HepG2 (cell line): ENCODE measurements at regions not wholly inside any gene's neighbourhood (a gene's known extent, or its start where the extent isn't known, plus 50 kb on each side); places are given as distances from the start of the nearest gene placed in this dataset.

Source experiments
- ATAC-seq: fragments of 200-7000 bp; cut with Tn5 transposase; 3 replicates; pipeline ENCODE4 v1.9.1; 2020; ENCODE audit warnings: mild to moderate bottlenecking, moderate library complexity
- BruUV-seq: library from RNA; stranded (reverse); fragments of 400-500 nt; replicated peaks from 2 replicates; lab custom pipeline; 2021; lab: Mats Ljungman, UMichigan
- CTCF ChIA-PET: fragments of 300-600 bp; formaldehyde crosslinking; extraction: SDS; loops from one replicate; lab custom pipeline; 2021; ENCODE audit warnings: low total read pairs, inconsistent platforms, low intra/inter-chr PET ratio; lab: Yijun Ruan, JAX
- POLR2A ChIA-PET: fragments of 350-600 bp; sonication (Branson Sonifier 250); formaldehyde crosslinking; loops from one replicate; lab custom pipeline; 2020; ENCODE audit warnings: antibody characterized with exemption, inconsistent platforms; lab: Yijun Ruan, JAX
- DNase-seq: peaks from one replicate; pipeline ENCODE4 v3.0.0-alpha.2; 2015; ENCODE audit warnings: low spot score
- FAIRE-seq: peaks from 3 replicates; lab custom pipeline; 2011; peaks lifted over from hg19 to GRCh38; lab: Jason Lieb, UNC
- H2AFZ ChIP-seq: one replicate; pipeline ENCODE4 v1.6.1; 2011; ENCODE audit warnings: low read length, inconsistent platforms
- H3K27ac ChIP-seq: fragments of 300-600 bp; 3 replicates; pipeline ENCODE4 v1.8.0; 2011; ENCODE audit warnings: mixed run types, mild to moderate bottlenecking, mixed read lengths, low read length, inconsistent platforms; ENCODE audit not compliant: insufficient read depth; ENCODE audit errors: extremely low read length
- H3K27me3 ChIP-seq, 2 experiments: fragments of 200-600 bp in 1 of 2; 2 replicates in 1 of 2; 3 replicates in 1 of 2; pipeline versions ENCODE4 v1.6.0 to v1.8.0; 2011; ENCODE audit warnings: low read length in 2 of 2, mild to moderate bottlenecking in 2 of 2, moderate library complexity in 2 of 2, inconsistent platforms in 1 of 2; ENCODE audit not compliant: insufficient read depth in 2 of 2, control insufficient read depth in 1 of 2
- H3K36me3 ChIP-seq, 2 experiments: fragments of 200-600 bp in 1 of 2; replicated peaks in 1 of 2; 2 replicates in 1 of 2; 3 replicates in 1 of 2; pipeline versions ENCODE4 v1.5.1 to v1.8.0; 2011; ENCODE audit warnings: low read length in 2 of 2, inconsistent platforms in 1 of 2; ENCODE audit not compliant: insufficient read depth in 2 of 2, control insufficient read depth in 1 of 2
- H3K4me1 ChIP-seq: 2 replicates; pipeline ENCODE4 v1.5.1; 2012; ENCODE audit warnings: low read length, inconsistent platforms; ENCODE audit not compliant: insufficient read depth
- H3K4me2 ChIP-seq: 2 replicates; pipeline ENCODE4 v1.6.0; 2011; ENCODE audit warnings: low read depth, low read length, inconsistent platforms
- H3K4me3 ChIP-seq, 3 experiments: fragments of 200-600 bp in 1 of 3; sonication (generic), shearing (Covaris generic) in 1 of 3; replicated peaks in 1 of 3; 2 replicates each; pipeline ENCODE4 v1.5.1; 2011 to 2016; ENCODE audit warnings: low read length in 3 of 3, inconsistent platforms in 2 of 3, low read depth in 2 of 3, mild to moderate bottlenecking in 2 of 3, control low read depth in 1 of 3, mixed read lengths in 1 of 3; ENCODE audit not compliant: insufficient read depth in 1 of 3
- H3K79me2 ChIP-seq: one replicate; pipeline ENCODE4 v1.6.1; 2011; ENCODE audit warnings: low read length, inconsistent platforms; ENCODE audit not compliant: insufficient read depth
- H3K9ac ChIP-seq: 2 replicates; pipeline ENCODE4 v1.6.0; 2011; ENCODE audit warnings: mild to moderate bottlenecking, low read depth, low read length, inconsistent platforms; ENCODE audit not compliant: insufficient read depth
- H3K9me3 ChIP-seq: 2 replicates; pipeline ENCODE4 v1.5.1; 2012; ENCODE audit warnings: mild to moderate bottlenecking, low read length
- H4K20me1 ChIP-seq: 2 replicates; pipeline ENCODE4 v1.6.0; 2011; ENCODE audit warnings: inconsistent platforms, mild to moderate bottlenecking, low read length, moderate library complexity; ENCODE audit not compliant: insufficient read depth
- KDM6A ChIP-seq: IDR thresholded peaks from 2 replicates; pipeline ENCODE4 v1.6.1; 2016; ENCODE audit warnings: low read depth
- NR1H2 ChIP-seq: sonication (generic); formaldehyde crosslinking; IDR thresholded peaks from 2 replicates; pipeline ENCODE4 v1.8.1; 2022; ENCODE audit warnings: low read depth, missing genetic modification reagents, borderline replicate concordance
- PCBP2 ChIP-seq: fragments of 200-400 bp; formaldehyde crosslinking; optimal IDR thresholded peaks from 2 replicates; pipeline ENCODE3; 2018; ENCODE audit warnings: low read length, low read depth; ENCODE audit not compliant: poor library complexity, severe bottlenecking
- XBP1 ChIP-seq: sonication (generic); formaldehyde crosslinking; IDR thresholded peaks from 2 replicates; pipeline ENCODE4 v1.5.0; 2020; ENCODE audit warnings: missing genetic modification reagents
- ZNF296 ChIP-seq: sonication (generic); formaldehyde crosslinking; conservative IDR thresholded peaks from 2 replicates; pipeline ENCODE4 v1.5.0; 2020; ENCODE audit warnings: mild to moderate bottlenecking, missing genetic modification reagents
- ZNF567 ChIP-seq: sonication (generic); formaldehyde crosslinking; IDR thresholded peaks from 2 replicates; pipeline ENCODE4 v1.8.1; 2023; ENCODE audit warnings: mild to moderate bottlenecking, missing genetic modification reagents, borderline replicate concordance
- ZXDC ChIP-seq: sonication (generic); formaldehyde crosslinking; IDR thresholded peaks from 2 replicates; pipeline ENCODE4 v1.5.0; 2020; ENCODE audit warnings: mild to moderate bottlenecking, missing genetic modification reagents
- in situ Hi-C: cut with HindIII; loops from 2 replicates; pipeline ENCODE4 v1.10.0; 2017; ENCODE audit warnings: low pct_unique_long_range_greater_than_20kb; ENCODE audit not compliant: extremely low pct_ligation_motif_present
- intact Hi-C: fragments of 100-400 bp; cut with micrococcal nuclease; formaldehyde crosslinking; loops from one replicate; pipeline ENCODE4 v1.10.0; 2022; ENCODE audit not compliant: unreplicated experiment
- TF ChIP-seq, protein P1 (sequence below): sonication (generic); formaldehyde crosslinking; IDR thresholded peaks from 2 replicates; pipeline ENCODE4 v1.8.1; 2023; ENCODE audit warnings: mild to moderate bottlenecking, moderate library complexity, missing genetic modification reagents

DNA sequence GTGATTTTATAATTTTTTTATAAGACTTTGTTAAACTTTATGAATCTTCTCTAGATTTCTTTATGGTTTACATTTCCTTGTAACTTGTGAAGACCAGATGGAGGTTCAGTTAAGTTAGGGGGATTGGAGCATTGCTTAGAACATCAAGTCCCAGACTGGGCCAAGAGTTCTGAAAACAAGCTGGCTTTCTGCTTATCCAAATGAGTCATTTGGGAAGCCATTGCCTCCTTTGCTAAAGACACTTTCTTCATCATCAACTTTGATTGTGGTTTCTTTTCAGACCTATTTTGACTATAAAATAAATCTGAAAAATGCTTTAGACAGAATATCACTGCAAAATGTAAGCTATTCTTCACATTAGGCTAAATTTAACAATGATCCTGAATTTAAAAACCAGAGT lies 446.8 kb downstream of the USP25 start:
- intact Hi-C loops, result no loop called here
- Histone ChIP-seq H3K4me3 (no peak overlapping the region), H3K36me3 (no peaks in the 10 kb centered on the region), H4K20me1 (no peaks in the 10 kb centered on the region), H3K79me2 (no peaks in the 10 kb centered on the region), H2AFZ (no peak overlapping the region), H3K4me1 (no peaks in the 10 kb centered on the region), H3K27ac (no peak overlapping the region), H3K9ac (no peak overlapping the region), H3K4me2 (no peak overlapping the region), H3K9me3 (no peaks in the 10 kb centered on the region), H3K27me3 (no peaks in the 10 kb centered on the region)
- TF ChIP-seq XBP1 (CRISPR knock-in tag) (no peak), ZNF567 (no peak), KDM6A (CRISPR knock-in tag) (no peak), NR1H2 (no peak), ZNF296 (CRISPR knock-in tag) (no peak), ZXDC (CRISPR knock-in tag) (no peak), PCBP2 (no peak)
- TF ChIP-seq, protein P1, sequence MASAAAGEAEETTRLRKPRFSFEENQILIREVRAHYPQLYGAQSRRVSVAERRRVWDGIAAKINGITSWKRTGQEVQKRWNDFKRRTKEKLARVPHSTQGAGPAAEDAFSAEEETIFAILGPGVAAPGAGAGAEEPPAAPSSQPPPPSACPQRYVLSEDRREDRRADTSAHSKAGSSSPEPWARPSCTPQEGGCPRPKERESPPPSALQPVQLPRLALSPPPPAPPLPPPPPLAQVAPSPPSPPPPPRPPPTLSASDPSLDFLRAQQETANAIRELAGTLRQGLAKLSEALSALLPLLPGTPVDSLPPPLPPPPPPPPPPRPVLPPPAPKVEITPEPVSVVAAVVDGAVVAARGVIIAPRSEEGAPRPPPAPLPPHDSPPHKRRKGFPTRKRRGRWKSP (CRISPR knock-in tag), result no peak
- in situ Hi-C loops, result no loop called here
- BruUV-seq, result no TSS peak
- FAIRE-seq (no peak), DNase-seq (no peak), ATAC-seq (no peak)
- ChIA-PET CTCF (no interaction called here), POLR2A (no interaction called here)
